ENCODE measurements at regions not wholly inside any gene's neighbourhood (a gene's known extent, or its start where the extent isn't known, plus 50 kb on each side); places are given as distances from the start of the nearest gene placed in this dataset.

DNA sequence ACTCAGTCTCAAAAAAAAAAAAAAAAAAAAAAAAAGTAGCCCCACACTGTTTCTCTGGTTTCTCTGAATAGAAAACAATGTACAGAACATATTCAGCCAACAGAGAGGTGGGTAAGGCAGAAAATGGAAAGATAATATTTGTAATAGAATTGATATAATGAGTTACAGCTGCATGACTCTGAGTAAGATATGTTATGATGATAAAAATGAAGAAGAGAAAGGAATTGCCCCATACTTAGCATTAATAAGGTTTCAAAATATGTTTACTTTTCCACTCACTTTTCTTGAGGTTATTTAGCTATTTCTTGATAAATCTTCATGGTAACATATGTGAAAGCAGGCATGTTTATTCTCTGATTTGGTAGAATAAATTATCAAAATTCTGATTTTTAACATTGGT lies 100.9 kb upstream of the ROBO2 start:
- TF ChIP-seq, protein P1, sequence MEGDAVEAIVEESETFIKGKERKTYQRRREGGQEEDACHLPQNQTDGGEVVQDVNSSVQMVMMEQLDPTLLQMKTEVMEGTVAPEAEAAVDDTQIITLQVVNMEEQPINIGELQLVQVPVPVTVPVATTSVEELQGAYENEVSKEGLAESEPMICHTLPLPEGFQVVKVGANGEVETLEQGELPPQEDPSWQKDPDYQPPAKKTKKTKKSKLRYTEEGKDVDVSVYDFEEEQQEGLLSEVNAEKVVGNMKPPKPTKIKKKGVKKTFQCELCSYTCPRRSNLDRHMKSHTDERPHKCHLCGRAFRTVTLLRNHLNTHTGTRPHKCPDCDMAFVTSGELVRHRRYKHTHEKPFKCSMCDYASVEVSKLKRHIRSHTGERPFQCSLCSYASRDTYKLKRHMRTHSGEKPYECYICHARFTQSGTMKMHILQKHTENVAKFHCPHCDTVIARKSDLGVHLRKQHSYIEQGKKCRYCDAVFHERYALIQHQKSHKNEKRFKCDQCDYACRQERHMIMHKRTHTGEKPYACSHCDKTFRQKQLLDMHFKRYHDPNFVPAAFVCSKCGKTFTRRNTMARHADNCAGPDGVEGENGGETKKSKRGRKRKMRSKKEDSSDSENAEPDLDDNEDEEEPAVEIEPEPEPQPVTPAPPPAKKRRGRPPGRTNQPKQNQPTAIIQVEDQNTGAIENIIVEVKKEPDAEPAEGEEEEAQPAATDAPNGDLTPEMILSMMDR (IDR thresholded peaks at IDR 0.05) = no peak
- no peak for TF ChIP-seq POLR2A (IDR thresholded peaks at IDR 0.05; ENCODE audit: low read depth)
- Histone ChIP-seq H3K4me1 (no peaks in the 10 kb centered on the region), H3K27ac (replicated peaks in 1 of 4) (no peak overlapping the region), H3K9me3 (no peaks in the 10 kb centered on the region), H3K27me3 (no peaks in the 10 kb centered on the region), H3K36me3 (no peaks in the 10 kb centered on the region), H3K4me3 (no peak overlapping the region)
- intact Hi-C loops (cut with DNase I) = no loop called here
- DNase-seq (ENCODE audit: extremely low spot score) = no peak

DNA sequence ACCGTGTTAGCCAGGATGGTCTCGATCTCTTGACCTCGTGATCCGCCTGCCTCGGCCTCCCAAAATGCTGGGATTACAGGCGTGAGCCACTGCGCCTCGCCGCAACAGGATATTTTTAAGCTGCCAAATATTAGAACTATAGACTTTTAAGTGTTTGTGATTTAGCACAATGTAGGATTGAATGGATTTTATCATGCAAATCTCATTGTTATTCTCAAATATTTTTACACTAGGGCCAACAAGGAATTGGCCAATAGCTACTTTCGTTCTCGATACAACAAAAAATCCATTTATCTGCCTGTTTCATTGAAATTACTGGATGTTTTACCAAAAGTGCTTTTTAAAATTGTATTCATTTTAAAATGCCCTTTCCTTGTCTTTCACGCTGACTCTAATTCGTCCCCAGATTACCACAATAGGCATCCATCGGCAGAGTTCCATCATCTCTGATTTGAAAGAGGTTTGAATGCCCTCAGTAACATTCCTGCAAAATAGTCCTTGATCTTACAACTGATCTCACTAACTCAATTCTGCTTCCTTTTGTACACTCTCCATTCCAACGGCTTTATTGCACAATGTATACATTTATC lies 99.6 kb upstream of the ROBO2 start:
- 94% methylated on average over 15 of the region's 15 CpGs for WGBS
- H3K4me1 ChIP-seq = no peaks in the 10 kb centered on the region
- no peaks in the 10 kb centered on the region for H3K27me3 ChIP-seq
- H3K9me3 ChIP-seq = no peaks in the 10 kb centered on the region
- no peak for DNase-seq (ENCODE audit: extremely low spot score)
- TF ChIP-seq EP300 (IDR thresholded peaks at IDR 0.05) = no peak
- TF ChIP-seq, protein P1 (IDR thresholded peaks at IDR 0.05) = no peak
- no peak for TF ChIP-seq POLR2AphosphoS5 (IDR thresholded peaks at IDR 0.05)
- TF ChIP-seq POLR2A (IDR thresholded peaks at IDR 0.05; ENCODE audit: low read depth) = no peak
- H3K36me3 ChIP-seq = no peaks in the 10 kb centered on the region
- intact Hi-C loops (cut with DNase I) = no loop called here
- H3K4me3 ChIP-seq = no peak overlapping the region
- no peak overlapping the region for H3K27ac ChIP-seq (replicated peaks in 1 of 4)

- Histone ChIP-seq H3K4me1 (no peaks in the 10 kb centered on the region), H3K4me3 (no peak overlapping the region), H3K27ac (replicated peaks in 1 of 4) (no peak overlapping the region), H3K27me3 (no peaks in the 10 kb centered on the region), H3K9me3 (no peaks in the 10 kb centered on the region), H3K36me3 (no peaks in the 10 kb centered on the region)
- intact Hi-C loops (cut with DNase I) = no loop called here
- no peak for DNase-seq (ENCODE audit: extremely low spot score)
- TF ChIP-seq POLR2A (IDR thresholded peaks at IDR 0.05; ENCODE audit: low read depth) = no peak
- TF ChIP-seq, protein P1 (IDR thresholded peaks at IDR 0.05) = no peak
- WGBS = 97% methylated on average over 4 of the region's 4 CpGs
These were observed 98.5 kb upstream of the ROBO2 start for GRCh38 chr3:76941376-76941775.

GRCh38 chr3:76942101-76942500 lies 97.8 kb upstream of the ROBO2 start:
- intact Hi-C loops (cut with DNase I) = no loop called here
- no peak for TF ChIP-seq POLR2AphosphoS5 (IDR thresholded peaks at IDR 0.05)
- TF ChIP-seq, protein P1 (IDR thresholded peaks at IDR 0.05) = no peak
- no peak for TF ChIP-seq POLR2A (IDR thresholded peaks at IDR 0.05; ENCODE audit: low read depth)
- TF ChIP-seq EP300 (IDR thresholded peaks at IDR 0.05) = no peak
- no peak overlapping the region for H3K4me3 ChIP-seq
- no peak for DNase-seq (ENCODE audit: extremely low spot score)
- no peaks in the 10 kb centered on the region for H3K27me3 ChIP-seq
- 85% methylated on average over 2 of the region's 2 CpGs for WGBS
- H3K27ac ChIP-seq (replicated peaks in 1 of 4) = no peak overlapping the region
- no peaks in the 10 kb centered on the region for H3K4me1 ChIP-seq
- no peaks in the 10 kb centered on the region for H3K9me3 ChIP-seq
- H3K36me3 ChIP-seq = no peaks in the 10 kb centered on the region

- intact Hi-C loops (cut with DNase I) = no loop called here
- 62% methylated on average over 3 of the region's 3 CpGs for WGBS
- Histone ChIP-seq H3K27me3 (no peaks in the 10 kb centered on the region), H3K9me3 (no peaks in the 10 kb centered on the region), H3K4me3 (no peak overlapping the region), H3K36me3 (no peaks in the 10 kb centered on the region), H3K27ac (replicated peaks in 1 of 4) (no peak overlapping the region), H3K4me1 (no peaks in the 10 kb centered on the region)
- DNase-seq (ENCODE audit: extremely low spot score) = no peak
- TF ChIP-seq POLR2AphosphoS5 (IDR thresholded peaks at IDR 0.05) (no peak), EP300 (IDR thresholded peaks at IDR 0.05) (no peak), POLR2A (IDR thresholded peaks at IDR 0.05; ENCODE audit: low read depth) (no peak)
- TF ChIP-seq, protein P1 (IDR thresholded peaks at IDR 0.05) = no peak
These were observed 96.8 kb upstream of the ROBO2 start for GRCh38 chr3:76943058-76943457.

All from esophagus muscularis mucosa (tissue), 4 donors.